HepG2 (cell line): ENCODE measurements at regions not wholly inside any gene's neighbourhood (a gene's known extent, or its start where the extent isn't known, plus 50 kb on each side); places are given as distances from the start of the nearest gene placed in this dataset.

Experiments
- CCAR2 ChIP-seq: fragments of 200-400 bp; formaldehyde crosslinking; optimal IDR thresholded peaks from 2 replicates; pipeline ENCODE3; 2018; ENCODE audit warnings: low read depth, mild to moderate bottlenecking, low read length, moderate library complexity
- CREB1 ChIP-seq, 2 experiments: fragments of 450-650 bp in 1 of 2; IDR thresholded peaks; 2 replicates each; pipeline ENCODE4 v1.6.1; 2016 to 2017; ENCODE audit warnings: control low read depth in 1 of 2, mild to moderate bottlenecking in 1 of 2, missing compliant biosample characterization in 1 of 2, missing genetic modification characterization in 1 of 2
- FOXM1 ChIP-seq: sonication (generic); formaldehyde crosslinking; IDR thresholded peaks from 2 replicates; pipeline ENCODE4 v1.5.0; 2020; ENCODE audit warnings: missing genetic modification reagents
- HDAC1 ChIP-seq: sonication (generic); formaldehyde crosslinking; IDR thresholded peaks from 2 replicates; pipeline ENCODE4 v1.5.1; 2020; ENCODE audit warnings: mild to moderate bottlenecking, missing genetic modification reagents
- HDAC2 ChIP-seq: sonication (generic); formaldehyde crosslinking; IDR thresholded peaks from 2 replicates; pipeline ENCODE4 v1.4.0; 2020; ENCODE audit warnings: missing genetic modification reagents
- MAFK ChIP-seq, 2 experiments: IDR thresholded peaks in 1 of 2; conservative IDR thresholded peaks in 1 of 2; 2 replicates each; pipeline ENCODE4 v1.6.1; 2011; ENCODE audit warnings: improper control_type of control experiment in 2 of 2, low read length in 2 of 2
- MBNL3 ChIP-seq: fragments of 250-450 bp; sonication (Bioruptor Pico); conservative IDR thresholded peaks from 2 replicates; pipeline ENCODE4 v1.8.0; 2022; ENCODE audit warnings: mild to moderate bottlenecking, inconsistent platforms
- PBX3 ChIP-seq: sonication (generic); formaldehyde crosslinking; IDR thresholded peaks from 2 replicates; pipeline ENCODE4 v1.8.1; 2023; ENCODE audit warnings: missing genetic modification reagents, inconsistent platforms, borderline replicate concordance
- POGZ ChIP-seq: sonication (generic); formaldehyde crosslinking; IDR thresholded peaks from 2 replicates; pipeline ENCODE4 v1.4.0; 2020; ENCODE audit warnings: mild to moderate bottlenecking, missing genetic modification reagents
- POLR2A ChIP-seq, 2 experiments: IDR thresholded peaks; 2 replicates each; pipeline ENCODE4 v1.6.1; 2011; ENCODE audit warnings: low read depth in 2 of 2, low read length in 2 of 2, mild to moderate bottlenecking in 1 of 2, moderate library complexity in 1 of 2; ENCODE audit not compliant: insufficient read depth in 1 of 2
- YY1 ChIP-seq: IDR thresholded peaks from 2 replicates; pipeline ENCODE4 v1.6.1; 2011; ENCODE audit warnings: low read length, low read depth, moderate library complexity, mild to moderate bottlenecking; ENCODE audit not compliant: insufficient read depth, insufficient replicate concordance
- ZNF609 ChIP-seq: sonication (generic); formaldehyde crosslinking; IDR thresholded peaks from 2 replicates; pipeline ENCODE4 v1.4.0; 2020; ENCODE audit warnings: mild to moderate bottlenecking, missing genetic modification reagents, borderline replicate concordance
- ZNF749 ChIP-seq: sonication (generic); formaldehyde crosslinking; IDR thresholded peaks from 2 replicates; pipeline ENCODE4 v1.8.0; 2022; ENCODE audit warnings: mild to moderate bottlenecking, missing genetic modification reagents, moderate library complexity, borderline replicate concordance
- ZNF781 ChIP-seq: sonication (generic); formaldehyde crosslinking; IDR thresholded peaks from 2 replicates; pipeline ENCODE4 v1.5.1; 2020; ENCODE audit warnings: borderline replicate concordance, mild to moderate bottlenecking, missing genetic modification reagents; ENCODE audit errors: not compliant biosample characterization

- TF ChIP-seq YY1 (no peak), ZNF609 (CRISPR knock-in tag) (no peak), FOXM1 (CRISPR knock-in tag) (no peak), HDAC1 (CRISPR knock-in tag) (no peak), ZNF749 (CRISPR knock-in tag) (no peak), HDAC2 (CRISPR knock-in tag) (no peak), MBNL3 (CRISPR knock-in tag) (no peak), CREB1 (IDR thresholded peaks at IDR 0.05) (no peak), CREB1 (CRISPR knock-in tag; IDR thresholded peaks at IDR 0.05) (no peak), MAFK (conservative IDR thresholded peaks at IDR 0.05 in 1 of 2, IDR thresholded peaks at IDR 0.05 in 1 of 2; ENCODE audit: low read length in 2 of 2) (no peak), ZNF781 (no peak), PBX3 (CRISPR knock-in tag) (no peak), POGZ (CRISPR knock-in tag) (no peak), POLR2A (IDR thresholded peaks at IDR 0.05; ENCODE audit: insufficient read depth in 1 of 2, low read depth in 2 of 2, low read length in 2 of 2) (no peak), CCAR2 (no peak)
Measured at GRCh38 chr13:33392794-33393405, 107.3 kb upstream of the STARD13 start.
